ENCODE measurements at regions not wholly inside any gene's neighbourhood (a gene's known extent, or its start where the extent isn't known, plus 50 kb on each side); places are given as distances from the start of the nearest gene placed in this dataset.

- H3K79me2 ChIP-seq (ENCODE audit: control insufficient read depth, insufficient read depth, low read length), result no peaks in the 10 kb centered on the region
- no peaks in the 10 kb centered on the region for H3K9me3 ChIP-seq (replicated peaks; ENCODE audit: control insufficient read depth, insufficient read depth, low read length)
- CTCF ChIA-PET, result no interaction called here
- no peaks in the 10 kb centered on the region for H3K9me1 ChIP-seq (replicated peaks; ENCODE audit: control insufficient read depth, extremely low read depth, insufficient read depth, low read length)
- H3K9ac ChIP-seq (replicated peaks; ENCODE audit: extremely low read depth, insufficient read depth, low read length), result no peak overlapping the region
- TF ChIP-seq POLR2AphosphoS5 (IDR thresholded peaks at IDR 0.05; ENCODE audit: insufficient read depth, low read depth, low read length) (no peak), GATA2 (IDR thresholded peaks at IDR 0.05; ENCODE audit: insufficient read depth, insufficient read length, low read depth, low read length) (no peak), CTCF (IDR thresholded peaks at IDR 0.05; ENCODE audit: extremely low read depth in 1 of 2, insufficient read depth in 1 of 2, low read depth in 1 of 2, low read length in 2 of 2) (no peak)
- TF ChIP-seq, protein P1, sequence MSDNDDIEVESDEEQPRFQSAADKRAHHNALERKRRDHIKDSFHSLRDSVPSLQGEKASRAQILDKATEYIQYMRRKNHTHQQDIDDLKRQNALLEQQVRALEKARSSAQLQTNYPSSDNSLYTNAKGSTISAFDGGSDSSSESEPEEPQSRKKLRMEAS (IDR thresholded peaks at IDR 0.05; ENCODE audit: insufficient read depth, insufficient read length), result no peak
- POLR2A ChIA-PET, result no interaction called here
- H4K20me1 ChIP-seq (replicated peaks; ENCODE audit: control insufficient read depth, extremely low read depth, insufficient read depth, low read length), result no peaks in the 10 kb centered on the region
- no peaks in the 10 kb centered on the region for H3K27me3 ChIP-seq (ENCODE audit: control insufficient read depth in 2 of 2, insufficient read depth in 2 of 2, low read length in 2 of 2)
- BruUV-seq (replicated peaks), result no TSS peak
- DNase-seq (ENCODE audit: low read depth, low spot score), result no peak
- H3K4me1 ChIP-seq (ENCODE audit: control insufficient read depth, extremely low read depth, insufficient read depth, low read length), result no peaks in the 10 kb centered on the region
- no peak for FAIRE-seq
- H3K36me3 ChIP-seq (ENCODE audit: control insufficient read depth in 2 of 2, extremely low read depth in 1 of 2, insufficient read depth in 2 of 2, low read length in 2 of 2), result no peaks in the 10 kb centered on the region
- no peak overlapping the region for H3K4me2 ChIP-seq (ENCODE audit: insufficient read depth, low read length)
- no peak overlapping the region for H3K4me3 ChIP-seq (replicated peaks in 1 of 3; ENCODE audit: insufficient read depth in 1 of 3, low read depth in 1 of 3, low read length in 3 of 3)
- dilution Hi-C loops (cut with MboI; ENCODE audit: extremely low pct_ligation_motif_present, low sequenced_read_pairs) (no loop called here), intact Hi-C loops (cut with micrococcal nuclease) (no loop called here)
- no peak overlapping the region for H2AFZ ChIP-seq (ENCODE audit: low read depth, low read length)
- no peak overlapping the region for H3K27ac ChIP-seq (ENCODE audit: insufficient read depth, low read depth, low read length)
These were observed 172.1 kb downstream of the ENC1 start for GRCh38 chr5:74468421-74468820.

GRCh38 chr5:74465724-74466123, 174.8 kb downstream of the ENC1 start:
- H3K36me3 ChIP-seq (ENCODE audit: control insufficient read depth in 2 of 2, extremely low read depth in 1 of 2, insufficient read depth in 2 of 2, low read length in 2 of 2), result no peaks in the 10 kb centered on the region
- dilution Hi-C loops (cut with MboI; ENCODE audit: extremely low pct_ligation_motif_present, low sequenced_read_pairs), result no loop called here

More at GRCh38 chr5:74465724-74466123, 174.8 kb downstream of the ENC1 start:
- Histone ChIP-seq H2AFZ (ENCODE audit: low read depth, low read length) (no peak overlapping the region), H3K9ac (replicated peaks; ENCODE audit: extremely low read depth, insufficient read depth, low read length) (no peak overlapping the region), H3K4me1 (ENCODE audit: control insufficient read depth, extremely low read depth, insufficient read depth, low read length) (no peaks in the 10 kb centered on the region), H3K27ac (ENCODE audit: insufficient read depth, low read depth, low read length) (no peak overlapping the region), H3K4me3 (replicated peaks in 1 of 3; ENCODE audit: insufficient read depth in 1 of 3, low read depth in 1 of 3, low read length in 3 of 3) (no peak overlapping the region), H3K9me3 (replicated peaks; ENCODE audit: control insufficient read depth, insufficient read depth, low read length) (no peaks in the 10 kb centered on the region), H3K79me2 (ENCODE audit: control insufficient read depth, insufficient read depth, low read length) (no peaks in the 10 kb centered on the region), H3K27me3 (ENCODE audit: control insufficient read depth in 2 of 2, insufficient read depth in 2 of 2, low read length in 2 of 2) (no peaks in the 10 kb centered on the region), H4K20me1 (replicated peaks; ENCODE audit: control insufficient read depth, extremely low read depth, insufficient read depth, low read length) (no peaks in the 10 kb centered on the region), H3K9me1 (replicated peaks; ENCODE audit: control insufficient read depth, extremely low read depth, insufficient read depth, low read length) (no peaks in the 10 kb centered on the region), H3K4me2 (ENCODE audit: insufficient read depth, low read length) (no peak overlapping the region)
- TF ChIP-seq FOS (IDR thresholded peaks at IDR 0.05; ENCODE audit: borderline replicate concordance, insufficient read depth, low read length) (no peak), EZH2 (IDR thresholded peaks at IDR 0.05; ENCODE audit: borderline replicate concordance, low read depth, low read length, severe bottlenecking) (no peak), MYC (IDR thresholded peaks at IDR 0.05; ENCODE audit: low read depth, low read length) (no peak), POLR2AphosphoS5 (IDR thresholded peaks at IDR 0.05; ENCODE audit: insufficient read depth, low read depth, low read length) (no peak), CTCF (IDR thresholded peaks at IDR 0.05; ENCODE audit: extremely low read depth in 1 of 2, insufficient read depth in 1 of 2, low read depth in 1 of 2, low read length in 2 of 2) (no peak), JUN (IDR thresholded peaks at IDR 0.05; ENCODE audit: borderline replicate concordance, insufficient read depth, insufficient read length, low read depth) (no peak), GATA2 (IDR thresholded peaks at IDR 0.05; ENCODE audit: insufficient read depth, insufficient read length, low read depth, low read length) (no peak), POLR2A (IDR thresholded peaks at IDR 0.05; ENCODE audit: low read depth, low read length) (no peak)
- TF ChIP-seq, protein P1 (IDR thresholded peaks at IDR 0.05; ENCODE audit: insufficient read depth, insufficient read length), result no peak
- ChIA-PET CTCF (interaction anchor here (1.1 kb wide), 1 partner anchor 33 kb away, joined by 3 read pairs; no protein-coding TSS in a partner anchor), POLR2A (no interaction called here)
- intact Hi-C loops (cut with micrococcal nuclease), result no loop called here
- FAIRE-seq, result no peak
- BruUV-seq (replicated peaks), result no TSS peak
- DNase-seq (ENCODE audit: low read depth, low spot score), result no peak

All from endothelial cell of umbilical vein (primary cell).